GM10266 (cell line): ENCODE measurements at regions not wholly inside any gene's neighbourhood (a gene's known extent, or its start where the extent isn't known, plus 50 kb on each side); places are given as distances from the start of the nearest gene placed in this dataset.

Experiments used
- DNase-seq: peaks from one replicate; pipeline ENCODE4 v3.0.0; 2012; ENCODE audit errors: extremely low spot score
- TF ChIP-seq, protein P1 (sequence below): IDR thresholded peaks from 2 replicates; pipeline ENCODE4 v1.5.1; 2012; ENCODE audit warnings: mild to moderate bottlenecking, low read depth; ENCODE audit not compliant: control insufficient read depth, insufficient read depth; ENCODE audit errors: missing control alignments

DNA sequence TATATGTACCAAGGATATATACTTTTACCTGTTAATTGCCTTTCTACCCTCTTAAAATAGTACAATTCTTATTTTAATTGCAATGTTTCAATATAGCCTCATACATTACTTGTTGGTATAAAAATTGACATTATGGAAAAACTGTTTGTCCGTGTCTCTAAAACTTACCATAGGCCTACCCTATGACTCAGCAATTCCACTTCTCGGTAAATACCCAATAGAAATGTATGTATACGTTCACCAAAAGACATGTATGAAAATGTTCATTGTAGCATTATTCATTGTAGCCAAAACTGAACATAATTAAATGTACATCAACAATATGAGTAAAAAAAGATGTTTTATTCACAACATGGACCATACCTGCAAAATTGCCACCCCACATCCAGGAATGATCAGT, 679.2 kb upstream of the UBE2E2 start:
- no peak for DNase-seq
- TF ChIP-seq, protein P1, sequence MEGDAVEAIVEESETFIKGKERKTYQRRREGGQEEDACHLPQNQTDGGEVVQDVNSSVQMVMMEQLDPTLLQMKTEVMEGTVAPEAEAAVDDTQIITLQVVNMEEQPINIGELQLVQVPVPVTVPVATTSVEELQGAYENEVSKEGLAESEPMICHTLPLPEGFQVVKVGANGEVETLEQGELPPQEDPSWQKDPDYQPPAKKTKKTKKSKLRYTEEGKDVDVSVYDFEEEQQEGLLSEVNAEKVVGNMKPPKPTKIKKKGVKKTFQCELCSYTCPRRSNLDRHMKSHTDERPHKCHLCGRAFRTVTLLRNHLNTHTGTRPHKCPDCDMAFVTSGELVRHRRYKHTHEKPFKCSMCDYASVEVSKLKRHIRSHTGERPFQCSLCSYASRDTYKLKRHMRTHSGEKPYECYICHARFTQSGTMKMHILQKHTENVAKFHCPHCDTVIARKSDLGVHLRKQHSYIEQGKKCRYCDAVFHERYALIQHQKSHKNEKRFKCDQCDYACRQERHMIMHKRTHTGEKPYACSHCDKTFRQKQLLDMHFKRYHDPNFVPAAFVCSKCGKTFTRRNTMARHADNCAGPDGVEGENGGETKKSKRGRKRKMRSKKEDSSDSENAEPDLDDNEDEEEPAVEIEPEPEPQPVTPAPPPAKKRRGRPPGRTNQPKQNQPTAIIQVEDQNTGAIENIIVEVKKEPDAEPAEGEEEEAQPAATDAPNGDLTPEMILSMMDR: no peak

DNA sequence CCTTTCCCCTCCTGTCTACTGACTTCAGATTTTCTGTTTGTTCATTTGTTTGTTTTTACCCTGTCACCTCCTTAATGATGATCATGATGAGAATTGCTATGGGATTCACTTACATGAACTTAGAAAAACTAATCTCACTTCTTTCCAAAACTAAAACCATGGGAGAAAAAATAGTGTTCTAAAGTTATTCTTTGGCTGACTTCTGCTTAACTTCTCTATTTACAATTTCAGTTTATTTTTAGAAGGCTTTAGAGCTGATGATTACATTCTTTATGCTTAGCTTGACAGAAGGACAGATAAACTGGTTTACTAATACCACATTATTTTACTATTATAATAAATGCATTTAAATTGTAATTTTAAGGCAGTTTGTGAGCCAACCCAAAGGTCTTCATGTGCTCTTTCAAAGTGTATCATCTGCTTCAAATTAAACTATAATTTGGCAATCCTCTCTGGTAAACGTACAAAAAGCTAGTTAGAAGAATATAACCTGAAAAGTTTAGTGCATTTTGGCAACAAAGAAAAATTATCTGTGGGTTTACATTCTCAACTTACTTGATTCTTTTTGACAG, 676.8 kb upstream of the UBE2E2 start:
- TF ChIP-seq, protein P1: no peak
- no peak for DNase-seq

DNA sequence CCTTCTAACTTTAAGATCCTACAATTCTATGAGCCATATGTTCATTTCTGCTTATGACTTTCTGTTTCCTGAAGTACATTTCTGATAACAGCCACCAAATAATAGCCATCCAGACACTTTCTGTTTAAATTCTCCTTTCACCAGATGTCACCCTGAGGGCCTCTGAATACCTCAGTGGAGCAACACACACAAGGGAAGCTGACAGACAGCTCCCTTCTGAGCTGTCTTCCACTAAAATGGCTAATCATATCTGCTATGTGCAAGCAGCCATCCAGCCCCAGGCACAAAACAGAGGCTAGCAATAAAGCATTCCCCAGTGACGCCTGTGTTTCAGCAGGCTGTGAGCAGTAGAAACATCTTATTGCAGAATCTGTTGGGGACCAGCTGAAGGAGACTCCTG, 666.6 kb upstream of the UBE2E2 start:
- DNase-seq: no peak
- TF ChIP-seq, protein P1: no peak

DNA sequence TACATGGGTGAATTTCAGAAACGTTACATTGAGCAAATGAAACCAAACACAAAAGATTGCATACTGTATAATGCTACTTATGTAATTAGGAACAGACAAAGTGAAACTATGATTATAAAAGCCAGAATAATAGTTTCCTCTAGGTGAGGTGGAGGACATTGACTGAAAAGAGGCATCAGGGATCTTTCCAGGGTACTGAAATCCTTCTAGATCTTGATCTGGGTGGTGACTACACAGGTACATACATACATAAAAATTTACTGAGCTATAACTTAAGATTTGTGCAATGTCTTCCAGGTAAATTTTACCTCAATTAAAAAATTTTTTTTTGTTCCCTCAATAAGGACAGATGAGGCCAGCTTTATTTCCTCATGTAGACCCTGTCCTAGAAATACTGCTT, 665.6 kb upstream of the UBE2E2 start:
- no peak for DNase-seq
- TF ChIP-seq, protein P1: no peak

DNA sequence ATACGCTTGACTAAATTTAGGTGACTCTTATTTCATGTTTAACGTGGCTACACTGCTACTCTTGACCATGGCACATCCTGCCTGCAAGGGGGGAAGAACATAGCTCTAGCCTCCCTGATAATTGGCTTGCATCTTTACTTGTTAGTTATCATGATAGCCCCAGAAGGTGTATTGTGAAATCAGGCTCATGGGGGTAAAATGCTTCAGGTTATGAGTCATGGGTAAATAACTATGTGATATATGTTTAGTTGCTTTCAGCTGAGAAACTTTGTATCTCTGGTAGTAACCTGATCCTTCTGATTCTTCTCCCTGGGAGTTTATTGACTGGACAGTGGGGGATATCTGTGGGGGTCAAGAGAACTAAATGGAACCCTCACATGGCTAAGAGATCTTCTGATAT, 660.8 kb upstream of the UBE2E2 start:
- no peak for DNase-seq
- TF ChIP-seq, protein P1: no peak

DNA sequence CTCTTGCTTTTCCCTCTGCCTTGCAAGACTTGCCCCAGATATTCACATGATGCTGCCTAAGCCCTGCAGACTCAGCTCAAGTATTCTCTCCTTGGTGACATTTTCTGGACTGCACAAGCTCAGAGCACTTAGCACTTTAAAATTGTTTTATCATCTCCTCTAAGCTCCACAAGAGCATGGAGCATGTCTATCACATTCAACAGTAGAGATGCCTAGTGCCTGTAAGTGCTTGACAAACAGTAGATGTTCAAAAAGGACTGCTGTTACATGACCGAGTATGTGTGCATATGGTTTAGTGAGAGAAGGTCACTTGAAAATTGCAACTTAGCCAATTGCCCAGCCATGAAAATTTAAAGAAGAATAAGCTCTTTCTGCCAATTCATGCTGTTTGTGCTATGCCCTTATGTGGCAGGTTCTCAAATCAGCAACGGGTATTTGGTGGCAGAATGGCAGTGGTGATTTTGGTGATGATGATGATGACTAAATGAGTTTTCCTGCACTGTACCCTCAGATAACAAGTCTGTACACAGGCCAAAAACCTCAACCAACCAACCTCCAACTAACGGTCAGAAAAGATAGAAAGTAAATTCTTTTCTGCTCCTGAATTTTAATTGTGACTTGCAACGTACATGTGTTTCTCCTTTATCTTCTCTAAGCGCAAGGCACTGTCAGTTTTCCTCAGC, 647.2 kb upstream of the UBE2E2 start:
- DNase-seq: no peak
- TF ChIP-seq, protein P1: no peak

DNA sequence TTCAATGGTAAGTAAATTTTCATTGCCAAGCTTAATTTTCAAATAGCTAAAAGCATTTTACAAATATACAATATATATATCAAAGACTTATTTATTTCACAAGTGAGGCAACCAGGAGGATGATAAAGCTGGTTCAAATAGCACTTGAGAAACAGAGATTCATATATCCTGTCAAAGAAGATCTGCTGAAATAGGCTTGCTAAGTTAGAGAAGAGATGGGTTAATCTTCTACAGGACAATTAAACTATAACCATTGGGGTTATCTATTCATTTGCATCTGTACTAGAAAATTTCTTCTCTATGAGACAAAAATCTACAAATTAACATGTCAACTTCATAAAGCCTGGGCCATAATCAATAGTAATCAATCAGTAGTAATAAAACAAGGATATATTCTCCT, 637.7 kb upstream of the UBE2E2 start:
- TF ChIP-seq, protein P1: no peak
- no peak for DNase-seq
